ENCODE measurements at regions not wholly inside any gene's neighbourhood (a gene's known extent, or its start where the extent isn't known, plus 50 kb on each side); places are given as distances from the start of the nearest gene placed in this dataset.

DNA sequence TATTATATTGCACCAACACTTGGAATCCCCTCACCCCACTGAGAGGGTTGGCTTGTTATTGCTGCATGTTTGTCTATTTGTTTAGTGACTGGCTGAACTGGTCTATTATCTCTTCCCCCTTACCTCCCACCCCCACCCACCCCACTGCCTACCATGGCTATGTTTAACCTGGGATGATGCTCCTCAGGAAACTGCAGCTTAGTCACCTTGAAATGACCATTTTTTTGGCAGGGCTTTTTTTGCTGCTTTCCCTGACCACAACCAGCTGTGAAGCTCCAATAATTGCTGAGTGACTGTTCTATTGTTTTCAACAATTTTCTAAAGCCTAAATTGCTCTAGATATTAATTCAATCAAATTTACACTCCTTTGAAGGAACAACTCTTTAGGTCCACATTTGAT is 137.9 kb upstream of the CADM2 start:
- ChIA-PET CTCF (no interaction called here), POLR2A (no interaction called here)
- Histone ChIP-seq H3K4me1 (ENCODE audit: control insufficient read depth in 1 of 2, insufficient read depth in 2 of 2, low read depth in 1 of 2, low read length in 1 of 2) (no peaks in the 10 kb centered on the region), H3K9me3 (no peaks in the 10 kb centered on the region), H3K79me2 (ENCODE audit: insufficient read depth) (no peaks in the 10 kb centered on the region), H3K36me3 (replicated peaks in 1 of 2; ENCODE audit: control insufficient read depth in 1 of 2, insufficient read depth in 2 of 2, low read length in 1 of 2) (no peaks in the 10 kb centered on the region), H3F3A (replicated peaks; ENCODE audit: insufficient read depth) (no peaks in the 10 kb centered on the region), H3K4me3 (ENCODE audit: low read depth in 2 of 2, low read length in 1 of 2) (no peak overlapping the region), H3K27me3 (ENCODE audit: insufficient read depth) (no peaks in the 10 kb centered on the region), H3K4me2 (no peak overlapping the region), H4K20me1 (ENCODE audit: insufficient read depth) (no peaks in the 10 kb centered on the region), H2AFZ (ENCODE audit: low read depth) (no peak overlapping the region), H3K9ac (no peak overlapping the region), H3K9me2 (no peaks in the 10 kb centered on the region), H3K27ac (ENCODE audit: low read depth in 2 of 2, low read length in 1 of 2) (no peak overlapping the region)
- no peak for DNase-seq
- no peak for TF ChIP-seq SMC3 (IDR thresholded peaks at IDR 0.05; ENCODE audit: low read depth, low read length)
- TF ChIP-seq SIN3A (IDR thresholded peaks at IDR 0.05; ENCODE audit: borderline replicate concordance, low read depth, low read length) = no peak
- TF ChIP-seq, protein P1, sequence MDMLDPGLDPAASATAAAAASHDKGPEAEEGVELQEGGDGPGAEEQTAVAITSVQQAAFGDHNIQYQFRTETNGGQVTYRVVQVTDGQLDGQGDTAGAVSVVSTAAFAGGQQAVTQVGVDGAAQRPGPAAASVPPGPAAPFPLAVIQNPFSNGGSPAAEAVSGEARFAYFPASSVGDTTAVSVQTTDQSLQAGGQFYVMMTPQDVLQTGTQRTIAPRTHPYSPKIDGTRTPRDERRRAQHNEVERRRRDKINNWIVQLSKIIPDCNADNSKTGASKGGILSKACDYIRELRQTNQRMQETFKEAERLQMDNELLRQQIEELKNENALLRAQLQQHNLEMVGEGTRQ (IDR thresholded peaks at IDR 0.05; ENCODE audit: borderline replicate concordance, low read depth, low read length) = no peak
- no peak for TF ChIP-seq RXRA (IDR thresholded peaks at IDR 0.05; ENCODE audit: borderline replicate concordance, low read depth)
- TF ChIP-seq YY1 (IDR thresholded peaks at IDR 0.05; ENCODE audit: low read depth) = no peak
- TF ChIP-seq, protein P2, sequence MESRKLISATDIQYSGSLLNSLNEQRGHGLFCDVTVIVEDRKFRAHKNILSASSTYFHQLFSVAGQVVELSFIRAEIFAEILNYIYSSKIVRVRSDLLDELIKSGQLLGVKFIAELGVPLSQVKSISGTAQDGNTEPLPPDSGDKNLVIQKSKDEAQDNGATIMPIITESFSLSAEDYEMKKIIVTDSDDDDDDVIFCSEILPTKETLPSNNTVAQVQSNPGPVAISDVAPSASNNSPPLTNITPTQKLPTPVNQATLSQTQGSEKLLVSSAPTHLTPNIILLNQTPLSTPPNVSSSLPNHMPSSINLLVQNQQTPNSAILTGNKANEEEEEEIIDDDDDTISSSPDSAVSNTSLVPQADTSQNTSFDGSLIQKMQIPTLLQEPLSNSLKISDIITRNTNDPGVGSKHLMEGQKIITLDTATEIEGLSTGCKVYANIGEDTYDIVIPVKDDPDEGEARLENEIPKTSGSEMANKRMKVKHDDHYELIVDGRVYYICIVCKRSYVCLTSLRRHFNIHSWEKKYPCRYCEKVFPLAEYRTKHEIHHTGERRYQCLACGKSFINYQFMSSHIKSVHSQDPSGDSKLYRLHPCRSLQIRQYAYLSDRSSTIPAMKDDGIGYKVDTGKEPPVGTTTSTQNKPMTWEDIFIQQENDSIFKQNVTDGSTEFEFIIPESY (IDR thresholded peaks at IDR 0.05; ENCODE audit: borderline replicate concordance, low read depth) = no peak

DNA sequence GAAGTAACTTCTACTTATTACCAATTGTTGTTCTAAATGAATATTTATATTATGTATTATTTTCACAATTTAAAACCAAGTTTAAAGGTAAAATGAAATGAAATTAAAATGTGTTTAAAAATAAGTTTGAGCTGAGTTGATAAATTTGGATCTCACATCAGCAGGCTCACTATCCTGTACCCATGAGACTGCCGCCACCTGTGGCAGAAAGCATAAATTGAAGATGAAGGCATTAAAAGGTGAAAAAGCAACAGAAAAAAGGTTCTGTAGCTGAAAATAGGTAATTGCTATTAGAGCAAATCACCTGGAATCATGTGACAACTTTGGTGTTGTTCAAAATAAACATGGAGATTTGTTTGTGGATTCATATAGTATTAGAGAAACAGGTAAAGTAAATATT is 133.0 kb upstream of the CADM2 start:
- H3K4me1 ChIP-seq (ENCODE audit: control insufficient read depth in 1 of 2, insufficient read depth in 2 of 2, low read depth in 1 of 2, low read length in 1 of 2) = no peaks in the 10 kb centered on the region
- H3K79me2 ChIP-seq (ENCODE audit: insufficient read depth) = no peaks in the 10 kb centered on the region
- H3F3A ChIP-seq (replicated peaks; ENCODE audit: insufficient read depth) = no peaks in the 10 kb centered on the region
- H2AFZ ChIP-seq (ENCODE audit: low read depth) = no peak overlapping the region
- H4K20me1 ChIP-seq (ENCODE audit: insufficient read depth) = no peaks in the 10 kb centered on the region
- H3K36me3 ChIP-seq (replicated peaks in 1 of 2; ENCODE audit: control insufficient read depth in 1 of 2, insufficient read depth in 2 of 2, low read length in 1 of 2) = no peaks in the 10 kb centered on the region
- no peaks in the 10 kb centered on the region for H3K27me3 ChIP-seq (ENCODE audit: insufficient read depth)
- 25% methylated on average over 1 of the region's 1 CpG for WGBS (ENCODE audit: low lambda C conversion rate)
- H3K9me3 ChIP-seq = no peaks in the 10 kb centered on the region
- no peak overlapping the region for H3K4me3 ChIP-seq (ENCODE audit: low read depth in 2 of 2, low read length in 1 of 2)
- H3K9ac ChIP-seq = no peak overlapping the region
- CTCF ChIA-PET = interaction anchor here (0.7 kb wide), 1 partner anchor 11 kb away, joined by 3 read pairs; no protein-coding TSS in a partner anchor
- POLR2A ChIA-PET = no interaction called here
- TF ChIP-seq GATA2 (CRISPR knock-in tag; IDR thresholded peaks at IDR 0.05) (no peak), FOXJ3 (CRISPR knock-in tag; IDR thresholded peaks at IDR 0.05) (no peak), EP300 (IDR thresholded peaks at IDR 0.05; ENCODE audit: borderline replicate concordance in 1 of 2, low read depth in 1 of 2, low read length in 1 of 2) (no peak), YY1 (IDR thresholded peaks at IDR 0.05; ENCODE audit: low read depth) (no peak), EZH2phosphoT487 (IDR thresholded peaks at IDR 0.05; ENCODE audit: borderline replicate concordance, low read depth) (no peak), RAD21 (IDR thresholded peaks at IDR 0.05; ENCODE audit: low read length) (no peak), ELF1 (IDR thresholded peaks at IDR 0.05) (no peak), JUND (IDR thresholded peaks at IDR 0.05) (no peak), RFX5 (IDR thresholded peaks at IDR 0.05; ENCODE audit: low read length) (no peak), CHD2 (IDR thresholded peaks at IDR 0.05; ENCODE audit: low read length, partially characterized antibody) (no peak), MEF2A (IDR thresholded peaks at IDR 0.05; ENCODE audit: borderline replicate concordance, low read depth) (no peak), FOSL2 (IDR thresholded peaks at IDR 0.05; ENCODE audit: borderline replicate concordance, low read depth) (no peak), SIN3A (IDR thresholded peaks at IDR 0.05; ENCODE audit: borderline replicate concordance, low read depth, low read length) (no peak)
- TF ChIP-seq, protein P3, sequence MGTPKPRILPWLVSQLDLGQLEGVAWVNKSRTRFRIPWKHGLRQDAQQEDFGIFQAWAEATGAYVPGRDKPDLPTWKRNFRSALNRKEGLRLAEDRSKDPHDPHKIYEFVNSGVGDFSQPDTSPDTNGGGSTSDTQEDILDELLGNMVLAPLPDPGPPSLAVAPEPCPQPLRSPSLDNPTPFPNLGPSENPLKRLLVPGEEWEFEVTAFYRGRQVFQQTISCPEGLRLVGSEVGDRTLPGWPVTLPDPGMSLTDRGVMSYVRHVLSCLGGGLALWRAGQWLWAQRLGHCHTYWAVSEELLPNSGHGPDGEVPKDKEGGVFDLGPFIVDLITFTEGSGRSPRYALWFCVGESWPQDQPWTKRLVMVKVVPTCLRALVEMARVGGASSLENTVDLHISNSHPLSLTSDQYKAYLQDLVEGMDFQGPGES (IDR thresholded peaks at IDR 0.05; ENCODE audit: low read depth, low read length) = no peak
- TF ChIP-seq, protein P4, sequence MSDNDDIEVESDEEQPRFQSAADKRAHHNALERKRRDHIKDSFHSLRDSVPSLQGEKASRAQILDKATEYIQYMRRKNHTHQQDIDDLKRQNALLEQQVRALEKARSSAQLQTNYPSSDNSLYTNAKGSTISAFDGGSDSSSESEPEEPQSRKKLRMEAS (IDR thresholded peaks at IDR 0.05; ENCODE audit: low read depth) = no peak
- TF ChIP-seq, protein P5, sequence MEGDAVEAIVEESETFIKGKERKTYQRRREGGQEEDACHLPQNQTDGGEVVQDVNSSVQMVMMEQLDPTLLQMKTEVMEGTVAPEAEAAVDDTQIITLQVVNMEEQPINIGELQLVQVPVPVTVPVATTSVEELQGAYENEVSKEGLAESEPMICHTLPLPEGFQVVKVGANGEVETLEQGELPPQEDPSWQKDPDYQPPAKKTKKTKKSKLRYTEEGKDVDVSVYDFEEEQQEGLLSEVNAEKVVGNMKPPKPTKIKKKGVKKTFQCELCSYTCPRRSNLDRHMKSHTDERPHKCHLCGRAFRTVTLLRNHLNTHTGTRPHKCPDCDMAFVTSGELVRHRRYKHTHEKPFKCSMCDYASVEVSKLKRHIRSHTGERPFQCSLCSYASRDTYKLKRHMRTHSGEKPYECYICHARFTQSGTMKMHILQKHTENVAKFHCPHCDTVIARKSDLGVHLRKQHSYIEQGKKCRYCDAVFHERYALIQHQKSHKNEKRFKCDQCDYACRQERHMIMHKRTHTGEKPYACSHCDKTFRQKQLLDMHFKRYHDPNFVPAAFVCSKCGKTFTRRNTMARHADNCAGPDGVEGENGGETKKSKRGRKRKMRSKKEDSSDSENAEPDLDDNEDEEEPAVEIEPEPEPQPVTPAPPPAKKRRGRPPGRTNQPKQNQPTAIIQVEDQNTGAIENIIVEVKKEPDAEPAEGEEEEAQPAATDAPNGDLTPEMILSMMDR (IDR thresholded peaks at IDR 0.05) = no peak
- no peak overlapping the region for H3K27ac ChIP-seq (ENCODE audit: low read depth in 2 of 2, low read length in 1 of 2)
- no peak for DNase-seq
- no peak overlapping the region for H3K4me2 ChIP-seq
- H3K9me2 ChIP-seq = no peaks in the 10 kb centered on the region
